CD14-positive monocyte (primary cell): ENCODE measurements at regions not wholly inside any gene's neighbourhood (a gene's known extent, or its start where the extent isn't known, plus 50 kb on each side); places are given as distances from the start of the nearest gene placed in this dataset.

Experiments used
- DNase-seq, 3 donors: peaks; one replicate each; pipeline ENCODE4 v3.0.0-alpha.2; 2011 to 2022
- H2AFZ ChIP-seq: 2 replicates; pipeline ENCODE4 v1.6.0; 2012; ENCODE audit warnings: mild to moderate bottlenecking, low read depth, low read length, inconsistent platforms; ENCODE audit not compliant: insufficient read depth, poor library complexity, severe bottlenecking
- H3K27ac ChIP-seq, 2 donors: 1 replicate in 1 of 2; 2 replicates in 1 of 2; pipeline ENCODE4 v1.5.1; 2012 to 2013; ENCODE audit warnings: low read length in 2 of 2, control low read depth in 1 of 2, inconsistent platforms in 1 of 2, low read depth in 1 of 2, mild to moderate bottlenecking in 1 of 2
- H3K27me3 ChIP-seq, 2 donors: one replicate each; pipeline versions ENCODE4 v1.6.0 to v1.6.1; 2011 to 2013; ENCODE audit warnings: low read length in 2 of 2; ENCODE audit not compliant: control insufficient read depth in 2 of 2, insufficient read depth in 2 of 2
- H3K36me3 ChIP-seq, 2 donors: replicated peaks in 1 of 2; 1 replicate in 1 of 2; 2 replicates in 1 of 2; pipeline versions ENCODE4 v1.5.1 to v1.6.1; 2012 to 2013; ENCODE audit warnings: low read length in 2 of 2, control low read depth in 1 of 2, inconsistent platforms in 1 of 2, mild to moderate bottlenecking in 1 of 2; ENCODE audit not compliant: insufficient read depth in 2 of 2, control insufficient read depth in 1 of 2
- H3K4me1 ChIP-seq, 2 donors: 1 replicate in 1 of 2; 2 replicates in 1 of 2; pipeline versions ENCODE4 v1.5.1 to v1.6.1; 2012 to 2013; ENCODE audit warnings: low read length in 2 of 2, control low read depth in 1 of 2, inconsistent platforms in 1 of 2, mild to moderate bottlenecking in 1 of 2, moderate library complexity in 1 of 2; ENCODE audit not compliant: insufficient read depth in 2 of 2, control insufficient read depth in 1 of 2
- H3K4me2 ChIP-seq: replicated peaks from 2 replicates; pipeline ENCODE3; 2012; ENCODE audit warnings: low read length, moderate library complexity, mild to moderate bottlenecking; ENCODE audit not compliant: poor library complexity, severe bottlenecking; ENCODE audit errors: extremely low read depth
- H3K4me3 ChIP-seq, 3 experiments: fragments of 200-600 bp in 1 of 3; sonication (generic) in 1 of 3; replicated peaks in 1 of 3; 1 replicate in 2 of 3; 2 replicates in 1 of 3; pipeline ENCODE4 v1.5.1; 2011 to 2013; ENCODE audit warnings: low read length in 3 of 3, mild to moderate bottlenecking in 3 of 3, control low read depth in 2 of 3, low read depth in 2 of 3, inconsistent platforms in 1 of 3, moderate library complexity in 1 of 3
- H3K79me2 ChIP-seq: 2 replicates; pipeline ENCODE4 v1.6.0; 2012; ENCODE audit warnings: mild to moderate bottlenecking, control low read depth, inconsistent platforms, low read length, moderate library complexity; ENCODE audit not compliant: insufficient read depth
- H3K9ac ChIP-seq: 2 replicates; pipeline ENCODE4 v1.6.0; 2017; ENCODE audit warnings: low read length, mild to moderate bottlenecking; ENCODE audit not compliant: insufficient read depth, poor library complexity, severe bottlenecking
- H3K9me3 ChIP-seq, 2 donors: replicated peaks in 1 of 2; 1 replicate in 1 of 2; 2 replicates in 1 of 2; pipeline versions ENCODE4 v1.5.1 to v1.6.1; 2012 to 2013; ENCODE audit warnings: low read length in 2 of 2, control low read depth in 1 of 2; ENCODE audit not compliant: control insufficient read depth in 1 of 2, insufficient read depth in 1 of 2
- H4K20me1 ChIP-seq: 2 replicates; pipeline ENCODE4 v1.6.0; 2012; ENCODE audit warnings: mild to moderate bottlenecking, low read length, control low read depth, moderate library complexity; ENCODE audit not compliant: insufficient read depth
- H3K27ac Mint-ChIP-seq, 7 donors: one replicate each; pipeline ENCODE4 v1.8.0; 2020; ENCODE audit warnings: mild to moderate bottlenecking in 7 of 7, mixed read lengths in 7 of 7, moderate library complexity in 6 of 7, inconsistent platforms in 2 of 7
- H3K27me3 Mint-ChIP-seq, 3 donors: one replicate each; pipeline ENCODE4 v1.8.0; 2021 to 2022; ENCODE audit warnings: low read depth in 3 of 3, mild to moderate bottlenecking in 3 of 3, mixed read lengths in 3 of 3, moderate library complexity in 3 of 3, inconsistent platforms in 1 of 3
- H3K36me3 Mint-ChIP-seq, 2 donors: one replicate each; pipeline ENCODE4 v1.8.0; 2020; ENCODE audit warnings: mixed read lengths in 2 of 2, inconsistent platforms in 1 of 2, mild to moderate bottlenecking in 1 of 2
- H3K4me1 Mint-ChIP-seq: one replicate; pipeline ENCODE4 v1.8.0; 2020; ENCODE audit warnings: mild to moderate bottlenecking, mixed read lengths
- H3K4me3 Mint-ChIP-seq, 2 donors: one replicate each; pipeline ENCODE4 v1.8.0; 2020; ENCODE audit warnings: mild to moderate bottlenecking in 2 of 2, mixed read lengths in 2 of 2, moderate library complexity in 1 of 2
- H3K9me3 Mint-ChIP-seq, 7 donors: one replicate each; pipeline ENCODE4 v1.8.0; 2020 to 2022; ENCODE audit warnings: mixed read lengths in 7 of 7, mild to moderate bottlenecking in 6 of 7, moderate library complexity in 6 of 7, inconsistent platforms in 2 of 7
- CTCF ChIP-seq: fragments of 200-600 bp; IDR thresholded peaks from one replicate; pipeline ENCODE4 v1.8.0; 2022; ENCODE audit warnings: antibody characterized with exemption, mild to moderate bottlenecking
- WGBS: methylation state at CpG from one replicate; pipeline ENCODE4 v1.1.5; 2013; ENCODE audit warnings: missing lambda C conversion rate; ENCODE audit not compliant: insufficient coverage; 5-methylcytosine and 5-hydroxymethylcytosine counted together
- intact Hi-C, 2 donors: fragments of 100-400 bp; cut with micrococcal nuclease; formaldehyde crosslinking; loops; one replicate each; pipeline versions ENCODE4 v1.15.0 to v1.15.1; 2023

- no peak overlapping the region for H3K9ac ChIP-seq
- Mint-ChIP-seq H3K36me3 (peaks cover 0 to 2% of the 10 kb centered on the region in 2 donors), H3K27me3 (peaks cover 0 to 5% (median 3%) of the 10 kb centered on the region in 3 donors), H3K4me1 (peaks cover 87% of the 10 kb centered on the region), H3K9me3 (peaks cover 0 to 6% (median 0%) of the 10 kb centered on the region in 7 donors), H3K4me3 (no peak overlapping the region), H3K27ac (peak overlapping the region in 6 of 7 donors; percentile 27 to 88 (median 70))
- no CpG with 5 or more reads among the region's 3 CpGs for WGBS
- no peaks in the 10 kb centered on the region for H3K36me3 ChIP-seq
- H3K79me2 ChIP-seq, result peaks cover 16% of the 10 kb centered on the region
- DNase-seq, result no peak
- no peaks in the 10 kb centered on the region for H4K20me1 ChIP-seq
- peaks cover 78 to 87% of the 10 kb centered on the region in 2 donors for H3K4me1 ChIP-seq
- peak overlapping the region; percentile 30 for H3K4me2 ChIP-seq
- no peak for TF ChIP-seq CTCF
- H3K9me3 ChIP-seq, result no peaks in the 10 kb centered on the region
- peak overlapping the region in 1 of 2 donors; percentile 73 for H3K27ac ChIP-seq
- no peaks in the 10 kb centered on the region for H3K27me3 ChIP-seq
- intact Hi-C loops, result no loop called here
- H3K4me3 ChIP-seq, result no peak overlapping the region
- no peak overlapping the region for H2AFZ ChIP-seq
These were observed 193.9 kb downstream of the PHETA1 start for GRCh38 chr12:111174961-111175345.

GRCh38 chr12:111174251-111174960 is 194.5 kb downstream of the PHETA1 start:
- no peaks in the 10 kb centered on the region for H3K9me3 ChIP-seq
- peak overlapping the region; percentile 60 to 90 (median 80) for H3K27ac Mint-ChIP-seq
- H3K36me3 ChIP-seq, result no peaks in the 10 kb centered on the region
- no CpG with 5 or more reads among the region's 8 CpGs for WGBS
- no peak overlapping the region for H3K4me3 ChIP-seq
- H3K79me2 ChIP-seq, result peaks cover 10% of the 10 kb centered on the region
- H2AFZ ChIP-seq, result no peak overlapping the region
- peak overlapping the region; percentile 30 for H3K4me2 ChIP-seq
- H3K27me3 ChIP-seq, result no peaks in the 10 kb centered on the region
- no peaks in the 10 kb centered on the region for H4K20me1 ChIP-seq
- H3K4me1 ChIP-seq, result peaks cover 78 to 87% of the 10 kb centered on the region in 2 donors
- no peak overlapping the region for H3K4me3 Mint-ChIP-seq
- peak; percentile 22 for TF ChIP-seq CTCF
- peaks cover 0 to 7% (median 3%) of the 10 kb centered on the region in 3 donors for H3K27me3 Mint-ChIP-seq
- peaks cover 0 to 2% of the 10 kb centered on the region in 2 donors for H3K36me3 Mint-ChIP-seq
- H3K4me1 Mint-ChIP-seq, result peaks cover 85% of the 10 kb centered on the region
- intact Hi-C loops, result no loop called here
- peak overlapping the region; percentile 6 to 73 for H3K27ac ChIP-seq
- no peak overlapping the region for H3K9ac ChIP-seq
- H3K9me3 Mint-ChIP-seq, result peaks cover 0 to 6% (median 0%) of the 10 kb centered on the region in 7 donors
- DNase-seq, result peak; percentile 44 to 85 (median 62)
